K562 (cell line): ENCODE measurements at regions not wholly inside any gene's neighbourhood (a gene's known extent, or its start where the extent isn't known, plus 50 kb on each side); places are given as distances from the start of the nearest gene placed in this dataset.

Experiments
- ATAC-seq: fragments of 200-7000 bp; cut with Tn5 transposase; 3 replicates; pipeline ENCODE4 v1.9.1; 2020; ENCODE audit warnings: moderate library complexity
- BruUV-seq: library from RNA; stranded (reverse); fragments of 400-500 nt; replicated peaks from 2 replicates; lab custom pipeline; 2021; lab: Mats Ljungman, UMichigan
- CTCF ChIA-PET: fragments of 300-600 bp; formaldehyde crosslinking; extraction: SDS; loops from one replicate; lab custom pipeline; 2021; ENCODE audit warnings: low intra/inter-chr PET ratio; lab: Yijun Ruan, JAX
- POLR2A ChIA-PET: fragments of 300-600, 350-650 bp; sonication (Branson Sonifier 250); formaldehyde crosslinking; extraction: SDS; loops from one replicate; lab custom pipeline; 2021; ENCODE audit warnings: antibody characterized with exemption, inconsistent platforms; lab: Yijun Ruan, JAX
- DNase-seq, 4 experiments: peaks; one replicate each; pipeline versions ENCODE4 v3.0.0 to v3.0.0-alpha.2; 2011 to 2018; ENCODE audit warnings: low spot score in 3 of 4, mixed read lengths in 3 of 4; ENCODE audit errors: extremely low read depth in 1 of 4
- FAIRE-seq: peaks from 2 replicates; lab custom pipeline; 2011; peaks lifted over from hg19 to GRCh38; lab: Jason Lieb, UNC
- H2AFZ ChIP-seq: 2 replicates; pipeline ENCODE4 v1.6.0; 2011; ENCODE audit warnings: low read depth, low read length, control low read depth, inconsistent platforms
- H3K27ac ChIP-seq: fragments of 200-600 bp; 3 replicates; pipeline ENCODE4 v1.8.0; 2011; ENCODE audit warnings: low read depth, mild to moderate bottlenecking, control low read depth, inconsistent platforms, low read length, moderate library complexity, mixed read lengths; ENCODE audit errors: extremely low read depth
- H3K27me3 ChIP-seq, 2 experiments: fragments of 300-600 bp in 1 of 2; 2 replicates in 1 of 2; 3 replicates in 1 of 2; pipeline versions ENCODE4 v1.6.0 to v1.8.0; 2011; ENCODE audit warnings: inconsistent platforms in 2 of 2, low read length in 2 of 2, mild to moderate bottlenecking in 1 of 2, mixed read lengths in 1 of 2, moderate library complexity in 1 of 2; ENCODE audit not compliant: control insufficient read depth in 2 of 2, insufficient read depth in 2 of 2
- H3K36me3 ChIP-seq: fragments of 300-600 bp; 3 replicates; pipeline ENCODE4 v1.8.0; 2011; ENCODE audit warnings: mild to moderate bottlenecking, low read length, inconsistent platforms; ENCODE audit not compliant: control insufficient read depth, insufficient read depth
- H3K4me1 ChIP-seq, 2 experiments: fragments of 200-600 bp in 1 of 2; replicated peaks in 1 of 2; 2 replicates in 1 of 2; 3 replicates in 1 of 2; pipeline versions ENCODE4 v1.5.1 to v1.8.0; 2011; ENCODE audit warnings: inconsistent platforms in 2 of 2, low read length in 2 of 2, mild to moderate bottlenecking in 1 of 2, mixed read lengths in 1 of 2, moderate library complexity in 1 of 2; ENCODE audit not compliant: control insufficient read depth in 2 of 2, insufficient read depth in 2 of 2
- H3K4me2 ChIP-seq: 2 replicates; pipeline ENCODE4 v1.6.1; 2011; ENCODE audit warnings: low read length, control low read depth, inconsistent platforms, mixed read lengths; ENCODE audit not compliant: insufficient read depth
- H3K4me3 ChIP-seq: fragments of 200-600 bp; sonication (generic), shearing (Covaris generic); 2 replicates; pipeline ENCODE4 v1.5.1; 2016; ENCODE audit warnings: control low read depth, inconsistent platforms
- H3K79me2 ChIP-seq: fragments of 200-600 bp; 3 replicates; pipeline ENCODE4 v1.8.0; 2011; ENCODE audit warnings: low read length, inconsistent platforms; ENCODE audit not compliant: control insufficient read depth, insufficient read depth
- H3K9ac ChIP-seq, 2 experiments: 2 replicates each; pipeline versions ENCODE4 v1.6.0 to v1.6.1; 2011; ENCODE audit warnings: low read depth in 2 of 2, low read length in 2 of 2, control low read depth in 1 of 2, inconsistent platforms in 1 of 2, mild to moderate bottlenecking in 1 of 2, mixed read lengths in 1 of 2; ENCODE audit not compliant: insufficient read depth in 1 of 2
- H3K9me1 ChIP-seq: one replicate; pipeline ENCODE4 v1.6.0; 2011; ENCODE audit warnings: inconsistent platforms, mild to moderate bottlenecking, low read length, moderate library complexity; ENCODE audit not compliant: control insufficient read depth, insufficient read depth
- H3K9me3 ChIP-seq: replicated peaks from 2 replicates; pipeline ENCODE4 v1.5.1; 2011; ENCODE audit warnings: low read depth, low read length, inconsistent platforms; ENCODE audit not compliant: control insufficient read depth, insufficient read depth
- H4K20me1 ChIP-seq: replicated peaks from 2 replicates; pipeline ENCODE4 v1.6.1; 2011; ENCODE audit warnings: low read length, inconsistent platforms, mixed read lengths; ENCODE audit not compliant: control insufficient read depth, insufficient read depth
- ARHGAP35 ChIP-seq: fragments of 450-650 bp; IDR thresholded peaks from 2 replicates; pipeline ENCODE4 v1.6.1; 2018; ENCODE audit not compliant: partially characterized antibody
- ASH1L ChIP-seq: fragments of 450-650 bp; IDR thresholded peaks from 2 replicates; pipeline ENCODE4 v1.6.1; 2018; ENCODE audit warnings: borderline replicate concordance, mild to moderate bottlenecking, low read depth; ENCODE audit not compliant: partially characterized antibody
- ATF2 ChIP-seq: sonication (generic); formaldehyde crosslinking; IDR thresholded peaks from 2 replicates; pipeline ENCODE4 v1.8.1; 2022; ENCODE audit warnings: missing genetic modification reagents
- HINFP ChIP-seq: fragments of 450-650 bp; conservative IDR thresholded peaks from 2 replicates; pipeline ENCODE4 v1.6.1; 2016; ENCODE audit warnings: missing genetic modification characterization, low read depth, mild to moderate bottlenecking, control low read depth, missing compliant biosample characterization
- HIVEP1 ChIP-seq: fragments of 250-450 bp; sonication (Bioruptor Pico); IDR thresholded peaks from 2 replicates; pipeline ENCODE4 v1.4.0; 2020; ENCODE audit warnings: mild to moderate bottlenecking
- HNRNPK ChIP-seq: fragments of 200-400 bp; formaldehyde crosslinking; IDR thresholded peaks from one replicate; pipeline ENCODE4 v1.6.1; 2018; ENCODE audit warnings: mild to moderate bottlenecking, low read depth, low read length; ENCODE audit not compliant: poor library complexity, severe bottlenecking
- MYNN ChIP-seq, 2 experiments: sonication (generic); formaldehyde crosslinking in 1 of 2; IDR thresholded peaks; 2 replicates each; pipeline versions ENCODE4 v1.5.0 to v1.6.1; 2016 to 2020; ENCODE audit warnings: antibody characterized with exemption in 1 of 2, missing genetic modification reagents in 1 of 2
- PCBP1 ChIP-seq: fragments of 200-400 bp; formaldehyde crosslinking; IDR thresholded peaks from 2 replicates; pipeline ENCODE4 v1.6.1; 2018; ENCODE audit warnings: mild to moderate bottlenecking, low read depth, low read length; ENCODE audit not compliant: poor library complexity, severe bottlenecking
- RFX1 ChIP-seq: fragments of 450-650 bp; IDR thresholded peaks from 2 replicates; pipeline ENCODE4 v1.6.1; 2016; ENCODE audit warnings: mild to moderate bottlenecking, moderate library complexity
- TAF9B ChIP-seq: fragments of 450-650 bp; IDR thresholded peaks from 2 replicates; pipeline ENCODE4 v1.6.1; 2018; ENCODE audit warnings: mild to moderate bottlenecking; ENCODE audit not compliant: partially characterized antibody
- U2AF2 ChIP-seq: fragments of 200-400 bp; formaldehyde crosslinking; optimal IDR thresholded peaks from 2 replicates; pipeline ENCODE3; 2017; ENCODE audit warnings: low read depth, mild to moderate bottlenecking, low read length
- USF1 ChIP-seq: sonication (generic); formaldehyde crosslinking; IDR thresholded peaks from 2 replicates; pipeline ENCODE4 v1.9.0; 2022; ENCODE audit warnings: mild to moderate bottlenecking, missing genetic modification reagents
- ZBED1 ChIP-seq: IDR thresholded peaks from 2 replicates; pipeline ENCODE4 v1.6.1; 2014
- ZNF740 ChIP-seq, 3 experiments: fragments of 200-800 bp in 1 of 3; sonication (Bioruptor generic) in 1 of 3; sonication (generic) in 1 of 3; formaldehyde crosslinking in 1 of 3; IDR thresholded peaks; 2 replicates each; pipeline versions ENCODE4 v1.6.1 to v1.8.0; 2016 to 2022; ENCODE audit warnings: mild to moderate bottlenecking in 2 of 3, missing compliant biosample characterization in 2 of 3, missing genetic modification characterization in 2 of 3, missing genetic modification reagents in 1 of 3
- WGBS: fragments of 100-300 bp; shearing (Covaris generic); methylation state at CpG from one replicate; pipeline ENCODE4 v1.1.6; 2016; ENCODE audit warnings: low coverage, mixed read lengths; ENCODE audit not compliant: insufficient coverage; ENCODE audit errors: missing lambda C conversion rate; 5-methylcytosine and 5-hydroxymethylcytosine counted together
- in situ Hi-C: fragments of 300-500 bp; cut with MboI; formaldehyde crosslinking; loops from 4 replicates; pipeline ENCODE4 v1.15.0; 2018; ENCODE audit warnings: inconsistent platforms, mixed read lengths
- intact Hi-C: fragments of 100-400 bp; cut with micrococcal nuclease; formaldehyde crosslinking; loops from 2 replicates; pipeline ENCODE4 v1.14.2; 2022
- TF ChIP-seq, protein P1 (sequence below): fragments of 200-400 bp; formaldehyde crosslinking; IDR thresholded peaks from 2 replicates; pipeline ENCODE4 v1.6.1; 2017; ENCODE audit warnings: mild to moderate bottlenecking, low read depth, low read length, moderate library complexity

GRCh38 chr3:34865346-34865745, 774.0 kb upstream of the ARPP21 start (continued):
- TF ChIP-seq USF1 (CRISPR knock-in tag) (no peak), ZBED1 (no peak), U2AF2 (no peak), ZNF740 (CRISPR knock-in tag; IDR thresholded peaks at IDR 0.05) (no peak), ZNF740 (tag; IDR thresholded peaks at IDR 0.05) (no peak), HIVEP1 (CRISPR knock-in tag) (no peak)
- TF ChIP-seq, protein P1, sequence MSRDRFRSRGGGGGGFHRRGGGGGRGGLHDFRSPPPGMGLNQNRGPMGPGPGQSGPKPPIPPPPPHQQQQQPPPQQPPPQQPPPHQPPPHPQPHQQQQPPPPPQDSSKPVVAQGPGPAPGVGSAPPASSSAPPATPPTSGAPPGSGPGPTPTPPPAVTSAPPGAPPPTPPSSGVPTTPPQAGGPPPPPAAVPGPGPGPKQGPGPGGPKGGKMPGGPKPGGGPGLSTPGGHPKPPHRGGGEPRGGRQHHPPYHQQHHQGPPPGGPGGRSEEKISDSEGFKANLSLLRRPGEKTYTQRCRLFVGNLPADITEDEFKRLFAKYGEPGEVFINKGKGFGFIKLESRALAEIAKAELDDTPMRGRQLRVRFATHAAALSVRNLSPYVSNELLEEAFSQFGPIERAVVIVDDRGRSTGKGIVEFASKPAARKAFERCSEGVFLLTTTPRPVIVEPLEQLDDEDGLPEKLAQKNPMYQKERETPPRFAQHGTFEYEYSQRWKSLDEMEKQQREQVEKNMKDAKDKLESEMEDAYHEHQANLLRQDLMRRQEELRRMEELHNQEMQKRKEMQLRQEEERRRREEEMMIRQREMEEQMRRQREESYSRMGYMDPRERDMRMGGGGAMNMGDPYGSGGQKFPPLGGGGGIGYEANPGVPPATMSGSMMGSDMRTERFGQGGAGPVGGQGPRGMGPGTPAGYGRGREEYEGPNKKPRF: no peak
- TF ChIP-seq, all 486 proteins: peak for 0

DNA sequence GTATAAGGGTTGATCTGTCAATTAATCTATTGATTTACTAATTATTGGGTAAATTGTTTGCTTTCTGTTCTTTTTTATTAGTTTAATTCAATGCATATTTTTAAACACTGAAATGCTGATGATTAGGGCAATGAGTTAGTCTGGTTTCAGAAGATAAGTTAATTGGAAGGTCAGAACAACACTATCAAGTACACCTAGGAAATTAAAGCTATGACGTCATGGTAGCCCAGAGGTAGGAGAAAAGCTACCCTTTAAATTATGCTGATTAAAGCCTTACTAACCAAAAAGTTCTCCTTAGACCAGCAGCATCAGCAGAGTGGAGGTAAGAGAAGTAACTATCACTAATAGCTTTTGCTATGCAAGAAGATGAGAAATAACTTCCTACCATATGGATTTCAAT, 770.4 kb upstream of the ARPP21 start:
- Histone ChIP-seq H3K9ac (no peak overlapping the region), H3K27ac (no peak overlapping the region), H3K27me3 (no peaks in the 10 kb centered on the region), H4K20me1 (no peaks in the 10 kb centered on the region), H3K4me1 (no peaks in the 10 kb centered on the region), H3K9me3 (peaks cover 5% of the 10 kb centered on the region), H3K4me2 (no peak overlapping the region), H2AFZ (no peak overlapping the region), H3K79me2 (no peaks in the 10 kb centered on the region), H3K9me1 (no peaks in the 10 kb centered on the region), H3K36me3 (no peaks in the 10 kb centered on the region), H3K4me3 (no peak overlapping the region)
- ChIA-PET CTCF (no interaction called here), POLR2A (no interaction called here)
- ATAC-seq (no peak), FAIRE-seq (no peak), DNase-seq (no peak)
- intact Hi-C loops (no loop called here), in situ Hi-C loops (no loop called here)
- 5% methylated on average over 1 of the region's 1 CpG for WGBS
- no TSS peak for BruUV-seq
- no peak for TF ChIP-seq HNRNPK
- no peak for TF ChIP-seq ARHGAP35
- no peak for TF ChIP-seq RFX1
- no peak for TF ChIP-seq TAF9B
- no peak for TF ChIP-seq ASH1L
- TF ChIP-seq MYNN (IDR thresholded peaks at IDR 0.05): no peak
- no peak for TF ChIP-seq MYNN (CRISPR knock-in tag; IDR thresholded peaks at IDR 0.05)
- no peak for TF ChIP-seq ATF2 (CRISPR knock-in tag)
- no peak for TF ChIP-seq PCBP1
- no peak for TF ChIP-seq HINFP (tag)
